GM19351 (cell line): ENCODE measurements at regions not wholly inside any gene's neighbourhood (a gene's known extent, or its start where the extent isn't known, plus 50 kb on each side); places are given as distances from the start of the nearest gene placed in this dataset.
"Not testable (repeated sequence)": the region's sequence is repeated elsewhere in the genome, so short reads cannot be mapped to it uniquely, and the experiment has no call there.

ENCODE experiments used
- ATAC-seq: cut with Tn5 transposase; IDR thresholded peaks from one replicate; pipeline ENCODE4 v1.9.1; 2021; ENCODE audit warnings: mild to moderate bottlenecking, moderate library complexity; ENCODE audit not compliant: unreplicated experiment

- ATAC-seq, result no peak
These were observed 443.9 kb downstream of the STK39 start for GRCh38 chr2:167803449-167803988.

- no peak for ATAC-seq
These were observed 452.7 kb downstream of the STK39 start for GRCh38 chr2:167794554-167795255.

DNA sequence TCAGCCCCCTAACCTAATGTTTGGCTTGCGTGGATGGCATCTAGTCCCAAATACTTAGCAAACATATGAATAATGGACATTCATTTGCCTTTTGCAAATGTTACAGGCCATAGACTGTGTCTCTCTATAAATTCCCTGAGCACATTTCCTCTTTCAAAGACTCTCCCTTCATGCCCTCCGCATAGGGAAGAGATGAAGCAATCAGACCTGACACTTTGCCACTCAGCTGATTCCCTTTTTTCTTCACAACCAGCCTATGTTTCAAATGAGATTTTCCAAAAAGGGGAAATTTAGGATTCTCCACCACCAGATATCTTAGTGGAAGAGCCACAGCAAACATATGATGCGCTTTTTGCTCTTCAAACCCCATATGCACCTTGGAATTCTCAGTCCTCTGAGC, 453.7 kb downstream of the STK39 start:
- ATAC-seq, result no peak

DNA sequence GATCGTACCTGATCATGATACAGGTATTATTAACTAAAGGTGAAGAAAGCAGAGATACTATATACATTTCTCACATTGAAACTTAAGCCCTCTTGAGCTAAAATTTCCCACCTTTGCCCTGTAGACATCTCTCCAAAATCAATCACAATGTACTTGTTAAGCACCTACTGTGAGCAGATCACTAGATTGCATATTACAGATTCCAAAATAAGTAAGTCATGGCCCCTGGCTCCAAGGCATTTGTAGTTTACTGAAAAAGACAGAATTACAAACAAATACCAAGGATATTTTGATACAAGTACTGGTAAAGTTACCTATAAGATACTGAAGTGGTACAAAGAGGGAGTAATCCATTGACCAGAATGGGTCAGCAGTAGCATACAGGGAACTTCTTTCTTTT, 455.3 kb downstream of the STK39 start:
- ATAC-seq, result no peak

GRCh38 chr2:167790781-167791450, 456.5 kb downstream of the STK39 start:
- ATAC-seq, result no peak

DNA sequence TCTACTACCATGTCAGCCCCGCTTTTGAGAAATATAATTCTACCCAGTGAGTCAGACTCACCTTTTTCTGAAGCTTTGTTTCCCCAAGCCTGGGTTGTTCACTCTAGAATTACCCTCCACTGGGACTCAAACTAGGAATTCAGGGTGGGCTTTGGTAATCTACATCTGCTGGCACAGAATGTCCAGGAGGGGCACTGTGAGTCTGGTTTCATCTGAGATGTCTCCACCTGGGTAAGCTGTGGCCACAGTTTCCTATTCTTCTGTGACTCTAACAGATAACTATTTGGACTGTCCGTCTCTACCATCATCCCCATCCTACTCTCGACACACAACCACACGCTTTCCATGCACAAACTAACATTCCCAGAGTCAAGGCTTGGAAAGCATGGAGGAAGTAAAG, 457.2 kb downstream of the STK39 start:
- ATAC-seq, result no peak

DNA sequence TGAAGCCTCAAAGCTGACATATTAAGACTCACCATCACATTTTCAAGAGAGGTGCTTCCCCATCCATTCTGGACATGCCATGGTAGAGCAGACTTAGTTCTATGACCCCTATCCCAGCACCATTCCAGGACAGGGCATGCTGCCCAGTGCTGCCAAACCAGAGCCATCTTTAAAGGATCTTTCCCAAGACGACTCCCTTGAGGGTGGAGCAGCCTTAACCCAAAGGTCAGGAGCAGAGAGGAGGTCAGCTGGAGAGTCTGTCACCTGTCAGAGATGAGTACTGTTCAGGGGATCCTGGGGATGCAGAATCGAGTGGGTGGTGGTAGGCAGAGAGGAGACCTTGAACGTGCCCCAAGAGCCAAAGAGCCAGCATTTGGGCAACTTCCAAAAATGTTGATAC, 459.8 kb downstream of the STK39 start:
- ATAC-seq, result no peak

- no peak for ATAC-seq
These were observed 460.4 kb downstream of the STK39 start for GRCh38 chr2:167787021-167787420.

DNA sequence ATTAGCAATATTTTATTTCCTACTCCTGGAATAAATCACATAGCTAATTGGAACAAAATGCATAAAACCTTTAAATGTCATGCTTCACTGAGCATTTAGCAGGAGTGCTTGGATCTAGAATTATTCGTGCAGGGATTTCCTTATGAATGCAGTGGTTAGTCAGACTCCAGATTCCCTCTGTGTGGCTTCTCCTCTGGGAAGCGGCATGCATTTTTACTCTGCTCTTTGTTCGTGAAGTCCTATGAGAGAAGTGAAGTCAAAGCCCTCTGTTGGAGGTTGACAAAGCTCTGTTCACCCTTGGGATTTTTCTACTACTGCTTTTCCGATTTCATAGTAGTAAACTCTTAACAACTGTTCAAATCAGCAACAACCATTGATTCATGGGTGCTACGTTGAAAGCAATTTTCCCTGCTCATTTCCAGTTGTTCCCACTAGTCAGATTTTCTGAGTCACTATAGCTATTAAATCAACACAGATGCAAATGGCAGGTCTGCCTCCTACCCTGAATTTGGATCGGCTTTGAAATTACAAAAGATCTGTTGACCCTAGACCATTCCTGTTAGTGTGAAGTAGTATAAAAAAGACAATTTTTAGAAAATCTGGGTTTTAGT, 461.7 kb downstream of the STK39 start:
- no peak for ATAC-seq

- ATAC-seq, result no peak
These were observed 463.3 kb downstream of the STK39 start for GRCh38 chr2:167784084-167784425.

GRCh38 chr2:167783261-167784083, 463.9 kb downstream of the STK39 start:
- no peak for ATAC-seq

DNA sequence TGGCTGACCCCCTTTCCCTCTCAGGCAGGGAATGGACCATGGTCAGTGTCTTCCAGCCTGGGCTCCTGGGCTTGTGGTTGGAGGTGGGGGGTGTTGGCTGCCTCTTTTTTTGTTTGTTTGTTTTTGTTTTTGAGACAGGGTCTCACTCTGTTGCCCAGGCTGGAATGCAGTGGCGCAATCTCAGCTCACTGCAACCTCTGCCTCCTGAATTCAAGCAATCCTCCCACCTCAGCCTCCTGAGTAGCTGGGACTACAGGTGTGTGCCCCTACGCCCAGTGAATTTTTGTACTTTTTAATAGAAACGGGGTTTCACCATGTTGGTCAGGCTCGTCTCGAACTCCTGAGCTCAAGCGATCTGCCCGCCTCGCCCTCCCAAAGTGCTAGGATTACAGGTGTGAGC, 465.8 kb downstream of the STK39 start:
- ATAC-seq, result not testable (repeated sequence)

DNA sequence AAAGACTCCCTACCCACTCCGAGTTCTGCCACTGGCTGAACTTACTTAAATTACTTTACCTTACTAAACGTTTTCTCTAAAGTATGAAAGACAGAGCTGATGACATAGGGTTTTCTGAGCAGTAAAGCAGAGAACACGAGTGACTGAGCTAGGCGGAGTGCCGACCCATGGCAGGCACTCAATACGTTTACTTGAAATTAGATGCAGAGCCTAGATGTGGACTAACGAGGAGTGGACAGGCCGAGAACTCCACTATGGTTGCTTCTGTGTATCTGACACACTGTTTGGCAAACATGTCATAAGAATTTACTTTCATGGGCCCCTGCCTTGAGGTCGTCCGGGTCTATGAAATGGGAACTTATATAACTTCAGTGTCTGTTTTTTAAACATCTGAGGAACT, 471.0 kb downstream of the STK39 start:
- no peak for ATAC-seq

DNA sequence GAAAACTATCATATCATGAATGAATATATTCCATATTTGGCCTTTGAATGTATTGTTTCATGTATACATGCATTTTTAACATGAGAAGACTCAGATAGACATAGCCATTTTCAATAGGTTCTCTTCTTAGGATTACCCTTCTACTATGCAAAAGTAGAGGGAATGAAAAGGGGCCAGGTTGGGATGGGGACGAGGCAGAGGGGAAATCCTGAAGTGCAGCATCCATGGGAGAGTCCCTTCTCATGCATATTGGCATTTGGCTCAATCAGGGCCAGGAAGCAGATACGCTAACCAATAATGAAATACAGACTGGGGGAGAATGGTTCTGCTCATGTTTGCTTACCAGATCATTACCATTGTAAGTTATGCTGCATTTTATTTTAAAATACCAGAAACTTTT, 475.8 kb downstream of the STK39 start:
- ATAC-seq, result no peak

DNA sequence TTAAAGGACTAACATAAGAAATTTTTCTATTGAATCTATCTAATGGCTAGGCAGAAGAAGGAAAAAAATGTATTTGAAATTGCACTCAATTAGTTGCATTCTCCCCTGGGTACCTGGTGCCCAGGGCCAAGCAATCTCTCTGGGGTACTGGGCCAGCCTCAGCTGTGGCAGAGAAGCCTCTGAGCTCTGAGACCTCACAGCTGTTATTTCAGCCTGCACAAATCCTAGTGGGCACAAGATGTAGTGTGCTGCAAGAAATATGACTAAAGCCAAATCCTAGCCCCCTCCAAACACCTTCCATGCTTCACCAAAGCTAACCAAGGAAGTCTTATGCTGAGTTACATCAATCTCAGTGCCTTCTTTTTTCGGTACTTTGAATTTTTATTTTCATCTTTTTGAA, 478.4 kb downstream of the STK39 start:
- ATAC-seq, result no peak

DNA sequence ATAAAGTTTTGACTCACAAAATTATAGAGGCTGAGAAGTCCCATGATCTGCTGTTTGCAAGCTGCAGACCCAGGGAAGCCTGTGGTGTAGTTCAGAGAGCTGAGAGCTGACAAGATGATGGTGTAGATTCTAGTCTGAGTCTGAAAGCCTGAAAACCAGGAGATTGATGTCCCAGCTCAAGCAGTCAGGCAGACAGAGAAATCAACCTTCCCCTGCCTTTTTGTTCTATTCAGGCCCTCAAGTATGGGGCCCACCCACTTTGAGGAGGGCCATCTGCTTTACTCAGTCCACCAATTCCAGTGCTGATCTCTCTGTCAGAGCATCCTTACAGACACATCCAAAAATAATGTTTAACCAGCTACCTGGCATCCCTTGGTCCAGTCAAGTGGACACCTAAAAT, 479.6 kb downstream of the STK39 start:
- ATAC-seq, result no peak

- no peak for ATAC-seq
These were observed 482.5 kb downstream of the STK39 start for GRCh38 chr2:167764772-167765341.

DNA sequence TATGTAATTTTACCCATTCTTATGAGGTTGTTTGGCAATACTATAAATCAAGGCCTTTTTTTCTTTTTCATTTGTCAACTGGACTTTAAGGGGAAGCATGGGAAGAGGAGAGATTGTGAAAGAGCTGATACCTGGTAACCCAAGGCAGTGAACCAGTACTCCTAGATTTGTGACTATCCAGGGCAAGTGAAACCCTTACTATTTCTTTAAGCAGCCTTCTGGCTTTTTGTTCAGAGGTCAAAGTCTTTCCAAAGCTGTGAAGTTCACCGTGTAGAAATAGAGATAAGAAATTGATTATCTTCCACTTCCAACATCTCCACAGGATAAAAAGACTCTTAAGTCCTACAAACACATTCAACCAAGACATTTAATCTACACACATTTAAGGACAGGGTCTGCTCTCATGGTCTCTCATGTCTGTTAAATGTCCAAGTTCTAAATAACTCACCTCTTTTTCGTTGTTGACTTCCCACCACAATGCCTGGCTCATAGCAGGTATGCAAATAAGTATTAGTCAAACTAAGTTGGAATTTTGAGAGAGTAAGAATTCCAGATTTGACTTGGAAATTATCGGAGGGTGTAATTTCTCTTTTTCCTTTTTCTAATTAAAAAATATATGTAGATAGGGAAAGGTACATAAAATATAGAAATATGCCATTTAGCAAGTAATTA, 485.8 kb downstream of the STK39 start:
- ATAC-seq, result no peak

- ATAC-seq, result no peak
These were observed 487.9 kb downstream of the STK39 start for GRCh38 chr2:167759531-167759930.

- ATAC-seq, result no peak
These were observed 489.1 kb downstream of the STK39 start for GRCh38 chr2:167758292-167758691.
